HG03280 (cell line): ENCODE measurements at regions not wholly inside any gene's neighbourhood (a gene's known extent, or its start where the extent isn't known, plus 50 kb on each side); places are given as distances from the start of the nearest gene placed in this dataset.
A peak's percentile ranks its signal among the peaks of the same experiment; 100 is the strongest.

Source experiments
- ATAC-seq: cut with Tn5 transposase; IDR thresholded peaks from one replicate; pipeline ENCODE4 v1.9.1; 2021; ENCODE audit warnings: mild to moderate bottlenecking, moderate library complexity; ENCODE audit not compliant: unreplicated experiment

DNA sequence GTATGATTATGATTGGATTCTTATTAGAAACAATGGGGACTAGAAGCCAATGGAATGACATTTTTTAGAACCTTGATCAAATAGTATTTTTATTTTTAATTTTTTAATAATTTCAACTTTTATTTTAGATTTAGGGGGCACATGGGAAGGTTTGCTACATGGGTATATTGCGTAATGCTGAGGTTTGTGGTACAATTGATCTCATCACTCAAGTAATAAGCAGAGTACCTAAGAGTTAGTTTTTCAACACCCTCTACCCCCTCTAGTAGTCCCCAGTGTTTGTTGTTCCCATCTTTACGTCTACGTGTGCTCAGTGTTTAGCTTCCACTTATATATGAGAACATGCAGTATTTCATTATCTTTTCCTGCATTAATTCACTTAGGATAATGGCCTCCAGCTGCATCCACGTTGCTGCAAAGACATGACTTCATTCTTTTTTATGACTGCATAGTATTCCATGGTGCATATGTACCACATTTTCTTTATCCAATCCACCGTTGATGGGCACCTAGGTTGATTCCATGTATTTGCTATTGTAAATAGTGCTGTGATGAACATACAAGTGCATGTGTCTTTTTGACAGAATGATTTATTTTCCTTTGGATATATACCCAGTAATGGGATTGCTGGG, 281.1 kb upstream of the MAN1A1 start:
- no peak for ATAC-seq

- no peak for ATAC-seq
Measured at GRCh38 chr6:119628691-119629594, 279.4 kb upstream of the MAN1A1 start.

GRCh38 chr6:119627908-119628669, 278.5 kb upstream of the MAN1A1 start:
- no peak for ATAC-seq

DNA sequence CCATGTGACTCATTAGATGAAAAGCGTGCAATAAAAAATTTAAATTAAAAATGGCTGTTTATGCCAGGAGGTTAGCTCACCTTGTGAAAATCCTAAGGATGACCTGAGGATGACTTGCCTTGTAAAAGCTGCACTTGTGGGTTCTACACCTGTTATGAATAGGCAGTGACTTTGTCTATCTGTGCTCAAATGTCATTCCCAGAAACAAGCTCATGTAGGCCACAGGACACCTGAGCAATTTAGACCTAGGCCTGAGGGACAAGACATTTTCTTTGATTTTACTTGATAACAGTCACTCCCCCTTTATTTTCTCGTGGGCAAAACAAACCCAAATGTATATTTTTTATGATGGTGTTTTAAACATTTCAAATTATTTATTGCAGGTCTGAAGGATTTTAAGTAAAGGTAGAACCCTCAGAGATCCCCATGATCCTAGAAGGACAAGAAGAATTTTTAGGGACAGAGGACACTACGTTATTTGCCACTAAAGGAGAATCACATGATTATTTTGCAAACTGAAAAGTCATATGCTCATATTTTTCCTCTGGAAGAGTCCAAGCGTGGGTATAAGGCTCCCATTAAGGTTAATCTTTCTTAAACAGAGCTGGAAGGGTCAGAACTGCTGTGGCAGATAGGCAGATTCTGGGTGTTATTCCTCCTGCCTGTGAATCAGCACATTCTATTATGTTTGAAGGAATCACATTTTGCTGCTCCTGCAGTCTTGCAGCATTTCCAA, 277.5 kb upstream of the MAN1A1 start:
- ATAC-seq = no peak

- no peak for ATAC-seq
Measured at GRCh38 chr6:119620846-119621555, 271.4 kb upstream of the MAN1A1 start.

DNA sequence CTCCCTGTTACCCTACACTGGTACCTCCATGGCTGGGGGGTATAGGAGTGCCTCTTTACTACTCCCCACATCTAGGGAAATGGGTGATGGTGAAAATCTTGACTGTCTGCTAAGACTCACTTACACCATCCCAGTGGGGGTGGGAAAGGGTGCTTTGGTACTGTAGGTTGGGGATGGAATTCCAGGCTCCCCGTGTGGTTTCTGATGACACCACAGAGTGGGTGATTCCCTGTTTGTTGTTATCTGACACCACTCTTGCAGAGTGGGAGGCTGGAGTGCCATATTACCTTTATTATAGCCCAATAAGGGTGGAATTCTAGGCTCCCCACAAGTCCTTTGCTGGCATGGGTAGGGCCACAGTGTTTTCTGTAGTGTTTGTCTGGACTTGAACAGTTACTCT, 264.6 kb upstream of the MAN1A1 start:
- ATAC-seq = no peak

DNA sequence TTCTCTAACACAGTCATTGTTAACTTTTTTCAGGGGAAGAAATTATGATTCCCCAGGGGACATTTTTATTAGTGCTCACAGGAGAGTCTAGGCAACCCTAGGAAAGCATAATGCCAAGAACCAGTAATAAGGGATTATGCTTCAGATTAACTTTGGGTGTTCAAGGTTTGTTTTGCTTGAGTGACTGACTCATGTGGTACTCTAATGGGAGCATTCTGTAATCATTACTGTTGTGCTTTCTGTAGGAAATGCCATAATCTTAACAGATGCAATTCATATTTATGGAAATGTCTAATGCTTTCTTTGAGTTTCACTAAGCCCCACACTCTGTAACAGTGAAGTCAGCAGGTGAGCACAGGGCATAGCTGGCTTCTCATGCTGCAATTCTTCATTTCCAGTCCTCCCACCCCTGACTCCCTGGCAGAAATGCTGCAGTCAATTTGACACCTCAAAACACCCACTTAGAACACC, 263.4 kb upstream of the MAN1A1 start:
- ATAC-seq = no peak

GRCh38 chr6:119612176-119612891, 262.8 kb upstream of the MAN1A1 start:
- no peak for ATAC-seq

- ATAC-seq = no peak
Measured at GRCh38 chr6:119610754-119611153, 261.2 kb upstream of the MAN1A1 start.

DNA sequence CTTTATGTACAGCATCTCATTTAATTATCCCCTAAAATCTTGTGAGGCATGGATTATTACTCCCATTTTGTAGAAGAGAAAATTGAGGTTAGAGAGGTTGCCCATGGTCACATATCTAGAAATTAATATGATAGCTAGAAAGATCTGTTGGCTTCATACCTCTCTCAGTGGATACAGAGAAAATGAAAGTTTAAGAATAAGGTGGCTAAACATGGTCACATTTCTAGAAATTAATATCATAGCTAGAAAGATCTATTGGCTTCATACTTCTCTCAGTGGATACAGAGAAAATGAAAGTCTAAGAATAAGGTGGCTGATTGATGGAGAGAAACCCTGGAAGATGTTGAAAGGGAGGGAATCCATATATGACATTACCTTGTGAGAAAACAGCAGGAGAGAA, 260.7 kb upstream of the MAN1A1 start:
- ATAC-seq = peak; percentile 36

DNA sequence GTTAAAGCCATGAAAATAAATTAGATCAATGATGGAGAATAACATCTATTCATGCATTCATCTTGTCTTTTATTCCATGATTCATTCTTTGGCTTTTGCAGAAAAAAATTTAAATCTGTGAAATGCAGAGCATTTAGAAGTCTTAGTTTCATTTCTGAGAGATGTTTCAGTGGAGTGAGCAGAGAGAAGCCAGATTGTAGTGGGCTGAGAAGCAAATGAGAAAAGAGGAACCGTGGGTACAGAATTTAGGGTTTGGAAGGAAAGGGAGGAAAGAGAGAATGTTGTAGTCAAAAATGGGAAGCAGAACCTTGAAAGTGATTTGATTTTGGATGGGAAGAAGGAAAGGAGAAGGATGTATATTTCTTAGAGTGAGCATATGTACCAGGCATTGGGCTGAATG, 260.3 kb upstream of the MAN1A1 start:
- ATAC-seq = peak; percentile 42

DNA sequence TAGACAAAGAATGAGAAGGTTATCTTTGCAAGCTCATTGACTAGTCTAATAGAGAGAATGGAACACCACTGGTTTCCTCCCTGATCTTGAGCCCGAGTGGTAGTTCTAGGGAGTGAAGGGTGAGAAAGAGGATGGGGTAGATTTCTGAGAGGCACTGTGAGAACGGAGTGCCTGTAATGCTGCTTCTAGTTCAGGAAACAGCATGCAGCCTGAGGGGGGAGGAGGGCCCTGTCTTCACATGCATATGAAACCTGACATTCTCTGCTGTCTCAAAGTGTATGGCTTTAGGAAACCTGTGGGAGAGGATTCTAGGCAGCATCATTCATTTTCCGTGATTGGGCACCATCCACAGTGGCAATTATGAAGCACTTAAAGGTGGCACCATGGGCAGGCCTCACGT, 259.4 kb upstream of the MAN1A1 start:
- ATAC-seq = no peak

- no peak for ATAC-seq
Measured at GRCh38 chr6:119604124-119604523, 254.6 kb upstream of the MAN1A1 start.

- ATAC-seq = no peak
Measured at GRCh38 chr6:119603501-119603900, 253.9 kb upstream of the MAN1A1 start.

- ATAC-seq = no peak
Measured at GRCh38 chr6:119602215-119603178, 252.9 kb upstream of the MAN1A1 start.

DNA sequence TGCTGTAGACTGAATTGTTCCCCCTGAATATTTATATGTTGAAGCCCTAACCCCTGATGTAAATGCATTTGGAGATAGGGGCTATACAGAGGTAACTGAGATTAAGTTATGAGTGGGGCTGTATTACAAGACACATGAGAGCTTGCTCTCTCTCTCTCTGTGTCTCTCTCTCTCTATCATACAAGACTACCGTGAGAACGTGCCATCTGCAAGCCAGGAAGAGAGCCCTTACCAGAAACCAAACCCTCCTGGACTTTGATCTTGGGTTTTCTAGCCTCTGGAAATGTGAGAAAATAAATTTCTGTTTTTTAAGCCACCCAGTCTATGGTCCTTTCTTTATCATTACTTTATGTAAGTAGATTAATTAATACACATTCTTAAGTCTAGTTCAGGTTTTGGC, 249.3 kb upstream of the MAN1A1 start:
- no peak for ATAC-seq

DNA sequence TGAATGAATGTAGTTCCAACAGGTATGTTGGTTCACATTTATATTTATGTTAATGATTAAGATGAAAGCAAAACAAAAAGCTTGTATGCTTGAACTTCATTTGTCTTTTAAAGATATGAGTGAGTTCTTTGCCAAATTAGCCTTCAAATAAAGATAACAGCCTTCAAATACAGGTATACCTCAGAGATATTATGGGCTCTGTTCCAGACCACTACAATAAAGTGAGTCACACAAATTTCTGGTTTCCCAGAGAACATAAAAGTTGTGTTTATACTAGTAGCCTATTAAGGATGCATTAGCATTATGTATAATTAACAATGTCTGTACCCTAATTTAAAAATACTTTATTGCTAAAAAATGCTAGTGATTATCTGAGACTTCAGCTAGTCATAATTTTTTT, 245.3 kb upstream of the MAN1A1 start:
- no peak for ATAC-seq

DNA sequence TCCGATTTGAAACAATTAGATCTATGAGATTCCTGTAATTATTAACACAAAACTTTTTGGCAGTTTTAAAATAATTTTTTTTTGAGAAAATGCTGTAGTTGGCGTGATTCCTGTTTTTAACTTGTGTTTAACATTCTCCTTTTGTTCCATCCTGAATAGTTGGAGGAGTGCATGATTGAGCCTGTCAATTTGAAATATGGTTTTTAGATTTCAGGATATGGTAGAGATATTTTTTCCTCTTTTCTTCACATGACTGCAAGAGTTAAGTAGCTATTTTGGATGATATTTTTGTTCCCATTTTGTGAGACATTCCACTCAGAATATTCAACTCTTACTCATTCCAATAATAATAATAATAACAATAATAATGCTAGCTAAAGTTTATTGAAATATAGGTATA, 241.7 kb upstream of the MAN1A1 start:
- no peak for ATAC-seq
